GM12878 (cell line): ENCODE measurements at regions not wholly inside any gene's neighbourhood (a gene's known extent, or its start where the extent isn't known, plus 50 kb on each side); places are given as distances from the start of the nearest gene placed in this dataset.

Experiments used
- ATAC-seq: fragments of 200-7000 bp; cut with Tn5 transposase; 3 replicates; pipeline ENCODE4 v1.9.1; 2020; ENCODE audit warnings: mild to moderate bottlenecking, moderate library complexity
- BruUV-seq: library from RNA; stranded (reverse); fragments of 400-500 nt; replicated peaks from 2 replicates; lab custom pipeline; 2021; lab: Mats Ljungman, UMichigan
- CTCF ChIA-PET: fragments of 300-600 bp; sonication (Branson Sonifier 250); formaldehyde crosslinking; extraction: SDS; loops from one replicate; lab custom pipeline; 2021; ENCODE audit warnings: inconsistent platforms; lab: Yijun Ruan, JAX
- POLR2A ChIA-PET: fragments of 350-600 bp; formaldehyde crosslinking; extraction: SDS; loops from one replicate; lab custom pipeline; 2021; ENCODE audit warnings: inconsistent platforms; lab: Charles Lee
- RAD21 ChIA-PET: fragments of 300-600 bp; sonication (Branson Sonifier 250); formaldehyde crosslinking; loops from one replicate; lab custom pipeline; 2023; ENCODE audit warnings: antibody characterized with exemption; ENCODE audit not compliant: unreplicated experiment; lab: Charles Lee
- SMC1A ChIA-PET: fragments of 300-600 bp; sonication (Branson Sonifier 250); formaldehyde crosslinking; loops from one replicate; lab custom pipeline; 2023; ENCODE audit not compliant: unreplicated experiment, uncharacterized antibody; lab: Charles Lee
- DNase-seq: peaks from one replicate; pipeline ENCODE4 v3.0.0-alpha.2; 2011; ENCODE audit warnings: low read depth, low spot score
- FAIRE-seq: peaks from 3 replicates; lab custom pipeline; 2011; peaks lifted over from hg19 to GRCh38; lab: Jason Lieb, UNC
- H2AFZ ChIP-seq: 2 replicates; pipeline ENCODE4 v1.6.0; 2011; ENCODE audit warnings: low read depth, low read length, control low read depth; ENCODE audit not compliant: control insufficient read depth
- H3K27ac ChIP-seq: 2 replicates; pipeline ENCODE4 v1.5.1; 2011; ENCODE audit warnings: control low read depth; ENCODE audit not compliant: control insufficient read depth, insufficient read depth
- H3K27me3 ChIP-seq, 2 experiments: replicated peaks in 1 of 2; 2 replicates each; pipeline versions ENCODE4 v1.6.0 to v1.6.1; 2011; ENCODE audit warnings: low read length in 1 of 2; ENCODE audit not compliant: control insufficient read depth in 2 of 2, insufficient read depth in 2 of 2
- H3K36me3 ChIP-seq, 2 experiments: 2 replicates each; pipeline ENCODE4 v1.5.1; 2011; ENCODE audit warnings: low read length in 1 of 2; ENCODE audit not compliant: control insufficient read depth in 2 of 2, insufficient read depth in 2 of 2
- H3K4me1 ChIP-seq: 2 replicates; pipeline ENCODE4 v1.6.1; 2011; ENCODE audit warnings: mild to moderate bottlenecking, low read length, moderate library complexity, mixed read lengths; ENCODE audit not compliant: control insufficient read depth, insufficient read depth
- H3K4me2 ChIP-seq: 2 replicates; pipeline ENCODE4 v1.6.0; 2011; ENCODE audit warnings: control low read depth; ENCODE audit not compliant: control insufficient read depth, insufficient read depth
- H3K4me3 ChIP-seq: fragments of 200-600 bp; sonication (generic); 2 replicates; pipeline ENCODE4 v1.5.1; 2016
- H3K79me2 ChIP-seq: 2 replicates; pipeline ENCODE4 v1.6.0; 2011; ENCODE audit warnings: low read length; ENCODE audit not compliant: control insufficient read depth, insufficient read depth
- H3K9ac ChIP-seq: 2 replicates; pipeline ENCODE4 v1.8.0; 2011; ENCODE audit warnings: low read length, control low read depth, mixed read lengths; ENCODE audit not compliant: control insufficient read depth, insufficient read depth
- H3K9me3 ChIP-seq: replicated peaks from 3 replicates; pipeline ENCODE4 v1.5.1; 2011; ENCODE audit warnings: mild to moderate bottlenecking, low read length; ENCODE audit not compliant: control insufficient read depth, insufficient read depth
- H4K20me1 ChIP-seq: 2 replicates; pipeline ENCODE4 v1.6.0; 2011; ENCODE audit not compliant: control insufficient read depth, insufficient read depth
- EGR1 ChIP-seq, 2 experiments: IDR thresholded peaks; 1 replicate in 1 of 2; 2 replicates in 1 of 2; pipeline ENCODE4 v1.6.1; 2011 to 2012; ENCODE audit warnings: low read depth in 2 of 2, low read length in 2 of 2, borderline replicate concordance in 1 of 2, mild to moderate bottlenecking in 1 of 2, moderate library complexity in 1 of 2
- FOXK2 ChIP-seq: fragments of 450-650 bp; IDR thresholded peaks from 2 replicates; pipeline ENCODE4 v1.6.1; 2017; ENCODE audit warnings: mild to moderate bottlenecking, moderate library complexity
- HDAC2 ChIP-seq: fragments of 200-600 bp; sonication (generic); IDR thresholded peaks from 2 replicates; pipeline ENCODE4 v1.6.1; 2017
- LARP7 ChIP-seq: fragments of 450-650 bp; IDR thresholded peaks from 2 replicates; pipeline ENCODE4 v1.6.1; 2017; ENCODE audit warnings: mild to moderate bottlenecking
- MEF2B ChIP-seq: fragments of 450-650 bp; IDR thresholded peaks from 2 replicates; pipeline ENCODE4 v1.6.1; 2018; ENCODE audit warnings: mild to moderate bottlenecking, moderate library complexity; ENCODE audit not compliant: partially characterized antibody, poor library complexity, severe bottlenecking
- MTA2 ChIP-seq: fragments of 450-650 bp; IDR thresholded peaks from 2 replicates; pipeline ENCODE4 v1.6.1; 2016; ENCODE audit warnings: low read depth, mild to moderate bottlenecking, moderate library complexity
- NFIC ChIP-seq: IDR thresholded peaks from 2 replicates; pipeline ENCODE4 v1.6.1; 2012; ENCODE audit warnings: low read depth, mild to moderate bottlenecking, inconsistent platforms, low read length, moderate library complexity
- NKRF ChIP-seq: fragments of 450-650 bp; conservative IDR thresholded peaks from 2 replicates; pipeline ENCODE4 v1.6.1; 2017; ENCODE audit warnings: mild to moderate bottlenecking, moderate library complexity
- NR2C2 ChIP-seq: IDR thresholded peaks from 2 replicates; pipeline ENCODE4 v1.6.1; 2011; ENCODE audit warnings: borderline replicate concordance, low read depth; ENCODE audit not compliant: control insufficient read depth, insufficient read length
- NRF1 ChIP-seq: conservative IDR thresholded peaks from 2 replicates; pipeline ENCODE4 v1.6.1; 2011; ENCODE audit warnings: mild to moderate bottlenecking, low read depth, low read length, improper control_type of control experiment
- POLR2AphosphoS5 ChIP-seq: IDR thresholded peaks from 2 replicates; pipeline ENCODE4 v1.6.1; 2011; ENCODE audit warnings: mild to moderate bottlenecking, low read length, inconsistent platforms
- RFX5 ChIP-seq: IDR thresholded peaks from 2 replicates; pipeline ENCODE4 v1.6.1; 2011; ENCODE audit warnings: low read depth, low read length, improper control_type of control experiment
- ZNF592 ChIP-seq: fragments of 450-650 bp; IDR thresholded peaks from 2 replicates; pipeline ENCODE4 v1.6.1; 2017; ENCODE audit warnings: mild to moderate bottlenecking, moderate library complexity
- ZNF622 ChIP-seq: fragments of 450-650 bp; IDR thresholded peaks from 2 replicates; pipeline ENCODE4 v1.6.1; 2017; ENCODE audit warnings: mild to moderate bottlenecking, inconsistent platforms
- WGBS: methylation state at CpG from one replicate; pipeline ENCODE4 v1.1.6; 2016; ENCODE audit warnings: low lambda C conversion rate; ENCODE audit not compliant: insufficient replicate concordance, insufficient coverage; ENCODE audit errors: missing lambda C conversion rate; 5-methylcytosine and 5-hydroxymethylcytosine counted together
- in situ Hi-C: fragments of 300-500 bp; cut with MboI; formaldehyde crosslinking; loops from 9 replicates; pipeline ENCODE4 v1.14.3; 2018; ENCODE audit warnings: mixed read lengths
- intact Hi-C: fragments of 100-400 bp; cut with micrococcal nuclease; formaldehyde crosslinking; loops from one replicate; pipeline ENCODE4 v1.14.2; 2022; ENCODE audit not compliant: unreplicated experiment

- H3K27ac ChIP-seq: no peak overlapping the region
- no peak for FAIRE-seq
- ATAC-seq: no peak
- in situ Hi-C loops (no loop called here), intact Hi-C loops (no loop called here)
- DNase-seq: no peak
- H3K4me1 ChIP-seq: no peaks in the 10 kb centered on the region
- no peaks in the 10 kb centered on the region for H3K79me2 ChIP-seq
- SMC1A ChIA-PET: no interaction called here
- RAD21 ChIA-PET: no interaction called here
- POLR2A ChIA-PET: no interaction called here
- no peak overlapping the region for H3K4me3 ChIP-seq
- CTCF ChIA-PET: no interaction called here
- no peaks in the 10 kb centered on the region for H3K36me3 ChIP-seq
- no TSS peak for BruUV-seq
- H3K9me3 ChIP-seq: no peaks in the 10 kb centered on the region
- no peaks in the 10 kb centered on the region for H4K20me1 ChIP-seq
- 66% methylated on average over 5 of the region's 5 CpGs for WGBS
- H3K4me2 ChIP-seq: no peak overlapping the region
- TF ChIP-seq ZNF622 (no peak), MTA2 (no peak), LARP7 (no peak), NRF1 (no peak), NFIC (no peak), RFX5 (no peak), EGR1 (IDR thresholded peaks at IDR 0.05; ENCODE audit: borderline replicate concordance in 1 of 2, low read depth in 2 of 2, low read length in 2 of 2) (no peak), POLR2AphosphoS5 (no peak), HDAC2 (no peak), ZNF592 (no peak), FOXK2 (no peak), NR2C2 (no peak), MEF2B (no peak), NKRF (no peak)
- no peak overlapping the region for H2AFZ ChIP-seq
- H3K27me3 ChIP-seq: no peaks in the 10 kb centered on the region
- no peak overlapping the region for H3K9ac ChIP-seq
Observed at GRCh38 chr21:28704746-28705145, 287.9 kb downstream of the LTN1 start.
